Suppressor macrophage treated with lipopolysaccharide for 4 hours (primary cell): ENCODE measurements at regions not wholly inside any gene's neighbourhood (a gene's known extent, or its start where the extent isn't known, plus 50 kb on each side); places are given as distances from the start of the nearest gene placed in this dataset.

Experiments used
- DNase-seq: peaks from one replicate; pipeline ENCODE4 v3.0.0-alpha.2; 2020

- DNase-seq = no peak
Measured at GRCh38 chr15:77540312-77541060, 92.2 kb downstream of the LINGO1 start.

- DNase-seq = no peak
Measured at GRCh38 chr15:77538793-77539497, 93.8 kb downstream of the LINGO1 start.

GRCh38 chr15:77538027-77538451 lies 94.7 kb downstream of the LINGO1 start:
- DNase-seq = no peak

GRCh38 chr15:77537006-77537405 lies 95.7 kb downstream of the LINGO1 start:
- no peak for DNase-seq

GRCh38 chr15:77535845-77536244 lies 96.9 kb downstream of the LINGO1 start:
- DNase-seq = no peak
